DMS 273 (cell line): ENCODE measurements at regions not wholly inside any gene's neighbourhood (a gene's known extent, or its start where the extent isn't known, plus 50 kb on each side); places are given as distances from the start of the nearest gene placed in this dataset.
"Not testable (repeated sequence)": the region's sequence is repeated elsewhere in the genome, so short reads cannot be mapped to it uniquely, and the experiment has no call there.

ENCODE experiments used
- DNase-seq: peaks from one replicate; lab custom pipeline; 2025; ENCODE audit not compliant: unreplicated experiment; lab: John Stamatoyannopoulos, UW

- DNase-seq, result no peak
Measured at GRCh38 chr9:115300874-115301273, 182.9 kb upstream of the TNC start.

- DNase-seq, result no peak
Measured at GRCh38 chr9:115301581-115301980, 183.6 kb upstream of the TNC start.

GRCh38 chr9:115305543-115305942, 187.6 kb upstream of the TNC start:
- no peak for DNase-seq

- no peak for DNase-seq
Measured at GRCh38 chr9:115306865-115307264, 188.9 kb upstream of the TNC start.

DNA sequence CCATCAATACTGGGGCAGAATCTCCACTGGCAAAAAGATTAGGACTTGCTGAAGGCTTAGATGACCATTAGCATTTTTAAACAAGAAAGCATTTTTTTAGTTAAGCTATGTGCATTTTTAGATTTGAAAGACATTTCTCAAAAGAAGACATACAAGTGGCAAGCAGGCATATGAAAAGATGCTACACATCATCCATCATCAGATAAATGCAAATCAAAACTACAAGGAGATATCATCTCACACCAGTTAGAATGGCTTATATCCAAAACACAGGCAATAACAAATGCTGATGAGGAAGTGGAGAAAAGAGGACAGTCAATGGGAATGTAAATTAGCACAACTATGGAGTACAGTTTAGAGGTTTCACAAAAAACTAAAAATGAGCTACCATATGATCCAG, 195.6 kb upstream of the TNC start:
- DNase-seq, result no peak

DNA sequence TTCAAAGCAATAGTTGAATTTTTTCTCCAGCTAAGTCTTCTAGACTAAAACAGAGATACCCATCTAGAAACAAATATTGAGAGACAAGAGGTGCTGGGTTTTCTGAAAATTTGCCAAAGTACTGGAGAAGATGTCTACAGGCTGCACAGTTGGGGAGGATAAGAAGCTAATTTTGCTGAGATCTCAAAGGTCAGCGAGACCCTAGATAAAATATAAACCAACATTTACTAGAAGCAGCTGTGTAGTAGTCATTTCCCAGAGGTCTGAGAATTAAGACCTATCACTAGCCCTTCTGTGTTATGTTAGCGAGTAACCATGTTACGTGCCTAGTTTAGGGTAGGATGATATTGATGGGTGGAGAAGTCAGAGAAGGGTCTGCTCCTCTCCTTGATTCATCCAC, 208.5 kb upstream of the TNC start:
- DNase-seq, result no peak

GRCh38 chr9:115327436-115328122, 209.6 kb upstream of the TNC start:
- DNase-seq, result no peak

GRCh38 chr9:115328228-115328627, 210.3 kb upstream of the TNC start:
- no peak for DNase-seq

DNA sequence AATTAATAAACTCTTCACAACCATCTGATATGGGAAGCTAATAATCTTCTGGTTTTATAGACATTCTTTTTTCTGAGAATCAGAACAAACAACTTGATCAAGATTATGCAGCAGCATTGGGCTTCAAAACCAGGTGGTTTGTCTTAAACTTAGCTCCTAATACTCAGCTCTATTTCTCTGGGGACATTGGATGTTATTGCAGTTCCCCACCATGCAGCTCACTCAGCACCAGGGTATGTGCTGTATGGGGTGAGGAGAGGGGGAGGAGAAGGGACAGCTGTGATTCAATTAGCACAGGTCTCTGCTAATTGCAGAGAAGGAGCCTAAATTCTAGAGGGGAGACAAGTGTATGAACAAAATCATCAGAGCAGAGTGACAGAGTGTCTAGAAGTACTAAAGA, 210.7 kb upstream of the TNC start:
- no peak for DNase-seq

DNA sequence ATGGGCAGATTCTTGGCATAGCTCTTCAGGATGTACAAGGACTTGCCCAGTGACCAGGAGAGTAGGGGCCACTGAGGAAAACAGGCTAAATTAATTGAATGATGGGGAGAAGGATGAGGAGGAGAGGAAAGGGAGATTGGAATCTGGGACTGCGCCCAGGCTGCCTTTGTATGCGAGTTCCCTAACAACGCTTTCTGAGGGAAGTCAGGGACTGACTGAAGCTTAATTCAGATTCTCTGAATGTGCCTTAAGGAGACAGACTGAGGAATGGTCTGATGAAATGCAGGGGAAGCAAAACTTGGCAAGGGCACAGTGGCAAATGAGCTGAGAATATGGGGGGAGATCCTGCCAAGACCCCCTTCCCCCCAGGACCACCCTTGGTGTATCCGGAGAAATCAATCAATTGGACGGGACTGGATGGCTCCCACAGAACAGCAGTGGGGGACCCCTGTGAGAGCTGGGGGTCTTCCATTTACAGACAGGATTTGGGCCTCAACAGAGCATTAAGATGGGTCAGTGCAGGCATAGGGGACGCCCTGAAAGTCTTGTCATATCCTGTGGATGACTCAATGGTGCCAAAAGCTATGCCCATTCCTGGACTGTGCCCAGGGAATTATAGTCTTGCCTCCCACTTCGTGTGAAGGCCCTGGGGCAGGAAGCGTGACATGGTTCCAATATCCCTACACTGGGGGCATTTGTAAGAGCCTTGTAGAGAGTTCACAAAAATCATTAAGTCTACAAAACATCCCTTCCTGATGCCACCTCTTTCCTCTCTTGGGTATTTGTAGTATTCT, 215.5 kb upstream of the TNC start:
- DNase-seq, result no peak

DNA sequence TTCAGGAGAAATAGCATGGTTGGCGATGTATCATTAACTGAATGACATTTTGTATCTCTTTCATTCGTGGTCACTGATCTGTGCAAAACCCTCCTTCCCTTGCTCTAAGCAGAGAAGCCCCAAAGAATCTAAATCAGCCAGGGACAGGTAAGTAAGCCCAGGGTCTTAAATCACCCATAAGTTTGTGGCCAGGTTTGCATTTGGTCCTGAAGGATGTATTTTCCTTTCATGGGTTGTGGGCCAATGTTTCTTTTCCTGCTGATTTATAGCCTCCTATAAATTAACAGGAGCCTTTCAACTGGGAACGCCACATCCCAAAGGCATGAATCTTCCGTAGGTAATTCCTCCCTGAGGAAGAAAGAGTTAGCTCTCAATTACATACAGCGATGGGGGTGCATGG, 217.5 kb upstream of the TNC start:
- no peak for DNase-seq

DNA sequence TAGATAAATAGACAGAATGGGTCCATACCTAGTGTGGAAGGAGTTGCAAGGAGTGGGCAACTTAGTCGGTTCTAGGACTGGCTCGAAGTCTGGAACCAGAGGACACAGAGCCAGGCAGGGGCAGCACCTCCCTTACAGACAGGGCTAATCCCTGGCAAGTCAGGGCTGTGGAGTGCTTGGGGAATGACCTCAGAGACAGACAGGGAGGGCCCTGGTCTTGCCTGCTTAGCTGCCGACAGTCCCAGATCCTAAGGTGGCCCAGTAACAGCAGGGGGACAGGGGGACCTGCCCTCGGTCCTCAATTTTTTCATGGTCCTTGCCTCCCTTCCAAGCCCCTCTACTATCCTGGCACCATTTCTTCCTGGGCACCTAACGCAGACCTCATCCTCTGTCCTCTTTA, 222.4 kb upstream of the TNC start:
- no peak for DNase-seq

DNA sequence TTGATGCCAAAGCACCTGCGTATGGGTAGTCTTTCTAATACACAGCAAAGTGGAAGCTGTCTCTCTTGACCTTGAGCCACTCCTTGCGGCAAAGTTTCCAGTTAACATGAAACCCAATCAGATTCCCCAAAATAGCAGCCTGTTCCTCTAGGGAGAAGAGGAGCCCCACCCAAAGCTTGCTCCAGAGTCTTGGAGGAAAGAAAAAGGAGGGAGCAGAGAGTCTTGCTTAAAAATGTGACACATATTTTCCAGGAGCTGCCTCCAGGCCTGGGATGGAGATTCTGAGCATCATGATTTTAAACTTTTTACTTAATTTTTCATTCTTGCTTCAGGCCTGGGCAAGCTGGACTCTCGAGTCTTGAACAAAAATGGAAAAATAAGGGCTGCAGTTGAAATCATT, 223.5 kb upstream of the TNC start:
- no peak for DNase-seq

DNA sequence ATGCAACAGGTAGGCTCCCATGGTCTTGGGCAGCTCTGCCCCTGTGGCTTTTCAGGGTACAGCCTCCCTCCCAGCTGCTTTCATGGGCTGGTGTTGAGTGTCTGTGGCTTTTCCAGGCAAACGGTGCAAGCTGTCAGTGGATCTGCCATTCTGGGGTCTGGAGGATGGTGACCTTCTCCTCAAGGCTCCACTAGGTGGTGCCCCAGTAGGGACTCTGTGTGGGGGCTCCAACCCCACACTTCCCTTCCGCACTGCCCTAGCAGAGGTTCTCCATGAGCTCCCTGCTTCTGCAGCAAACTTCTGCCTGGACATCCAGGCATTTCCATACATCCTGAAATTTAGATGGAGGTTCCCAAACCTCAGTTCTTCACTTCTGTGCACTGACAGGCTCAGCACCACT, 229.8 kb upstream of the TNC start:
- not testable (repeated sequence) for DNase-seq

- DNase-seq, result not testable (repeated sequence)
Measured at GRCh38 chr9:115348936-115349335, 231.0 kb upstream of the TNC start.

DNA sequence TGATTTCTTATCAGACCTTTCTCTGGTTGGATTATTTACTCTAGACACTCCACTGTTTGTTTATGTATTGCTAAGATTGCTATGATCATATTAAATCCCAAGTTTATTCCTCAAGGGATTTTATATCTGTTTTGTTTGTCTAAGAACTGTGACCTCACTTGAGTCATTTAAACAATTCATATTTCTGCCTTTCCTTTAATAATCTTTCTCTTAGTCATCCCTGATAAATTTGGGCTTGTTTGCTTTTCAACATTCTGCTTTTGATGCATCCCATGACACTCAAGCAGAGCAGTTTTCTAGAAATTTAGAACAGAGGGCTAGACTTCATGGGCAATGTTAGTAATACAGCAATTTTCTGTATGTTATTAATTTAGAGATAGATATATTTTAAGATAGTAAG, 231.6 kb upstream of the TNC start:
- DNase-seq, result no peak

- no peak for DNase-seq
Measured at GRCh38 chr9:115350548-115350947, 232.6 kb upstream of the TNC start.

- no peak for DNase-seq
Measured at GRCh38 chr9:115353681-115354080, 235.7 kb upstream of the TNC start.

DNA sequence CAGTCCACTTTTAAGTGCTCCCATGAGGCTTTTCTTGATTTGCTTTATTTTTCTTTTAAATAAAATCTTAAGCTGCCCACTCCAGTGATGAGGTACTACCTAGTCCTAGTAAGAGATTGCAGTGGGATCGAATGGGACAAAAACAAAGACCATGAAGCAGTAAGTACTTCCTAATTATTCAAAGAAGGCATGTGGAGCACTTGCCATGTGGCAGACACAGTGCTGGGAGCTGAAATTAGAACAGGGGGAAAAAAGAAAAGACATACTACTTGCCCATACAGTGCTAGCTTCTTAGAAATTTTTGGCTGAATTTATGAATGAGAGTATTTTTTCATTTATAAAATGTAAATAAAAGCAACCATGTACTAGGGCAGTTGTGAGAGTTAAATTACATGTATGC, 239.9 kb upstream of the TNC start:
- no peak for DNase-seq

DNA sequence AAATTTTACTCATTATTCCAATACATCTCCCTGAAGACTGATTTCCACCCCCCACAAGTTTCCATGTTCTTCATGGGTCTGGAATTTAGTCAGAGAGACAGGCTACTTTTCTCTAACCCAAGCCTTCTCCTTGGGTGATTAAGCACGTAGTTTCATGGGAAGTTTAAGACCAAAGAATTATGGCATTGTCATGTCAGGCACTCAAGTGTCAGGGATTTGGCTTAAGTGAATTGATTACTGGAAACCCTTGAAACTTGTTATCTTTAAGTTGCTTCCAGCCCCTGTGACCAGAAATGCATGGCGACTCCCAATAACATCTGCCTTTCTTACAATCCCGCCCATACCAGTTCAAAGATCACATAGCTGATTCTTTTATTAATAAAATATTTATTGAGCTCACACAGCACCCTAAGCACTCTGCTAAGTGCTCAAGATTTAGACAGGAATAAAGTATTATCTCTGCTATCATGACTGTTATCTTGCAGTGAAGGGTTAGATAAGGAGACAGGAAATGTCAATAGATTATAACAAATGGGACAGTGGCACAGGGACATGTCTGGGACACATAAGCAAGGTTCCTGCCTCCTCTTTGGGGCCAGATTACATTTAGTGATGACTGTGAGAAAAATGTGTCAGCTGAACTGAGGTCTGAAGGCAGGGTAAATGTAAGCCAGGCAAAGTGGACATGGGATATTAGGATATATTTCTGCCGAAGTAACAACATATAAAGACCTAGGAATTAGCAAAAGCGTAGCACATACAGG, 241.2 kb upstream of the TNC start:
- DNase-seq, result no peak

DNA sequence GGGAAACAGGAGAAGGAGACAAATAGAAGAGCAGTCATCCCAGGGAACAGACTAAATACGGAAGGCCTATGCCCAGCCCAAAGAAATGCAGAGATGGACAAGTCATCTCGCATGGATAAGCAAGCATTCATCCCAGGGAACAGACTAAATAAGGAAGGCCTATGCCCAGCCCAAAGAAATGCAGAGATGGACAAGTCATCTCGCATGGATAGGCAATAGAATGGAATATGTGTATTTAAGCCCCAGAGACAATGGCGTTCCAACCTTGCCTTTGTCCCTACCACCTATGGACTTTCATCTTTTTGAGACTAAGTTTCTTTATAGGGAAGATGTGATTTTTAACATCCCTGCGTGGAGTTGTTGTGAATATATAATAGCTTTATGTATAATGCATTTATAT, 242.2 kb upstream of the TNC start:
- DNase-seq, result no peak

DNA sequence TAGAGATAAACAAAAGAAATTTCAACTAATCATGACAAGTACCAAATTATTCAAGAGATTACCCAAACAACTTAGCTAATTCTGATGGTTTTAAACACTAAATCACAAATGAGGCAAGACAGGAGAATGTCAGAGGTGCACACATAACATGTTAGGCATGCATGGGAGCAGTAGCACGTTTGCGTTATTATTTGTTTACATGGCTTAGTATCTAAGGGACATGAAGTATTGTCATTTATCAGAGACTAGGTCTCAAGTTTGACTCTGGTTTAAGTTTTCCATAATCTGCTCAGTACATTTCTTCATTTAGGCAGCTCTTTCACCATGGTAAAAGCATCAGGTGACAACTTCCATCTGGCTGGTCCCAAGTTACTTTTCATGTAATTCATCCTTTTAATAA, 244.1 kb upstream of the TNC start:
- no peak for DNase-seq
